K562 (cell line): ENCODE measurements at regions not wholly inside any gene's neighbourhood (a gene's known extent, or its start where the extent isn't known, plus 50 kb on each side); places are given as distances from the start of the nearest gene placed in this dataset.

ENCODE experiments used
- ATAC-seq: fragments of 200-7000 bp; cut with Tn5 transposase; 3 replicates; pipeline ENCODE4 v1.9.1; 2020; ENCODE audit warnings: moderate library complexity
- BruUV-seq: library from RNA; stranded (reverse); fragments of 400-500 nt; replicated peaks from 2 replicates; lab custom pipeline; 2021; lab: Mats Ljungman, UMichigan
- CTCF ChIA-PET: fragments of 300-600 bp; formaldehyde crosslinking; extraction: SDS; loops from one replicate; lab custom pipeline; 2021; ENCODE audit warnings: low intra/inter-chr PET ratio; lab: Yijun Ruan, JAX
- POLR2A ChIA-PET: fragments of 300-600, 350-650 bp; sonication (Branson Sonifier 250); formaldehyde crosslinking; extraction: SDS; loops from one replicate; lab custom pipeline; 2021; ENCODE audit warnings: antibody characterized with exemption, inconsistent platforms; lab: Yijun Ruan, JAX
- DNase-seq, 4 experiments: peaks; one replicate each; pipeline versions ENCODE4 v3.0.0 to v3.0.0-alpha.2; 2011 to 2018; ENCODE audit warnings: low spot score in 3 of 4, mixed read lengths in 3 of 4; ENCODE audit errors: extremely low read depth in 1 of 4
- FAIRE-seq: peaks from 2 replicates; lab custom pipeline; 2011; peaks lifted over from hg19 to GRCh38; lab: Jason Lieb, UNC
- H2AFZ ChIP-seq: 2 replicates; pipeline ENCODE4 v1.6.0; 2011; ENCODE audit warnings: low read depth, low read length, control low read depth, inconsistent platforms
- H3K27ac ChIP-seq: fragments of 200-600 bp; 3 replicates; pipeline ENCODE4 v1.8.0; 2011; ENCODE audit warnings: low read depth, mild to moderate bottlenecking, control low read depth, inconsistent platforms, low read length, moderate library complexity, mixed read lengths; ENCODE audit errors: extremely low read depth
- H3K27me3 ChIP-seq, 2 experiments: fragments of 300-600 bp in 1 of 2; 2 replicates in 1 of 2; 3 replicates in 1 of 2; pipeline versions ENCODE4 v1.6.0 to v1.8.0; 2011; ENCODE audit warnings: inconsistent platforms in 2 of 2, low read length in 2 of 2, mild to moderate bottlenecking in 1 of 2, mixed read lengths in 1 of 2, moderate library complexity in 1 of 2; ENCODE audit not compliant: control insufficient read depth in 2 of 2, insufficient read depth in 2 of 2
- H3K36me3 ChIP-seq: fragments of 300-600 bp; 3 replicates; pipeline ENCODE4 v1.8.0; 2011; ENCODE audit warnings: mild to moderate bottlenecking, low read length, inconsistent platforms; ENCODE audit not compliant: control insufficient read depth, insufficient read depth
- H3K4me1 ChIP-seq, 2 experiments: fragments of 200-600 bp in 1 of 2; replicated peaks in 1 of 2; 2 replicates in 1 of 2; 3 replicates in 1 of 2; pipeline versions ENCODE4 v1.5.1 to v1.8.0; 2011; ENCODE audit warnings: inconsistent platforms in 2 of 2, low read length in 2 of 2, mild to moderate bottlenecking in 1 of 2, mixed read lengths in 1 of 2, moderate library complexity in 1 of 2; ENCODE audit not compliant: control insufficient read depth in 2 of 2, insufficient read depth in 2 of 2
- H3K4me2 ChIP-seq: 2 replicates; pipeline ENCODE4 v1.6.1; 2011; ENCODE audit warnings: low read length, control low read depth, inconsistent platforms, mixed read lengths; ENCODE audit not compliant: insufficient read depth
- H3K4me3 ChIP-seq: fragments of 200-600 bp; sonication (generic), shearing (Covaris generic); 2 replicates; pipeline ENCODE4 v1.5.1; 2016; ENCODE audit warnings: control low read depth, inconsistent platforms
- H3K79me2 ChIP-seq: fragments of 200-600 bp; 3 replicates; pipeline ENCODE4 v1.8.0; 2011; ENCODE audit warnings: low read length, inconsistent platforms; ENCODE audit not compliant: control insufficient read depth, insufficient read depth
- H3K9ac ChIP-seq, 2 experiments: 2 replicates each; pipeline versions ENCODE4 v1.6.0 to v1.6.1; 2011; ENCODE audit warnings: low read depth in 2 of 2, low read length in 2 of 2, control low read depth in 1 of 2, inconsistent platforms in 1 of 2, mild to moderate bottlenecking in 1 of 2, mixed read lengths in 1 of 2; ENCODE audit not compliant: insufficient read depth in 1 of 2
- H3K9me1 ChIP-seq: one replicate; pipeline ENCODE4 v1.6.0; 2011; ENCODE audit warnings: inconsistent platforms, mild to moderate bottlenecking, low read length, moderate library complexity; ENCODE audit not compliant: control insufficient read depth, insufficient read depth
- H3K9me3 ChIP-seq: replicated peaks from 2 replicates; pipeline ENCODE4 v1.5.1; 2011; ENCODE audit warnings: low read depth, low read length, inconsistent platforms; ENCODE audit not compliant: control insufficient read depth, insufficient read depth
- H4K20me1 ChIP-seq: replicated peaks from 2 replicates; pipeline ENCODE4 v1.6.1; 2011; ENCODE audit warnings: low read length, inconsistent platforms, mixed read lengths; ENCODE audit not compliant: control insufficient read depth, insufficient read depth
- ETV6 ChIP-seq, 3 experiments: fragments of 150-350 bp in 1 of 3; sonication (generic) in 1 of 3; formaldehyde crosslinking in 1 of 3; IDR thresholded peaks; 2 replicates each; pipeline versions ENCODE4 v1.6.1 to v1.8.0; 2014 to 2022; ENCODE audit warnings: borderline replicate concordance in 2 of 3, low read depth in 2 of 3, antibody characterized with exemption in 1 of 3, low read length in 1 of 3, mild to moderate bottlenecking in 1 of 3, missing genetic modification reagents in 1 of 3
- HDAC6 ChIP-seq: IDR thresholded peaks from 2 replicates; pipeline ENCODE4 v1.6.1; 2012; ENCODE audit warnings: low read depth, mild to moderate bottlenecking, control low read depth, inconsistent platforms, low read length, moderate library complexity
- KAT7 ChIP-seq: sonication (generic); formaldehyde crosslinking; IDR thresholded peaks from 2 replicates; pipeline ENCODE4 v1.8.0; 2022; ENCODE audit warnings: missing genetic modification reagents, mild to moderate bottlenecking, borderline replicate concordance
- KDM5B ChIP-seq: fragments of 200-600 bp; sonication (generic); IDR thresholded peaks from 2 replicates; pipeline ENCODE4 v1.6.1; 2012; ENCODE audit warnings: low read depth, mild to moderate bottlenecking, moderate library complexity, low read length, control low read depth, inconsistent platforms; ENCODE audit not compliant: insufficient replicate concordance
- LEF1 ChIP-seq: fragments of 450-650 bp; IDR thresholded peaks from 2 replicates; pipeline ENCODE4 v1.6.1; 2016; ENCODE audit warnings: mild to moderate bottlenecking
- MCM5 ChIP-seq: fragments of 450-650 bp; IDR thresholded peaks from 2 replicates; pipeline ENCODE4 v1.6.1; 2016; ENCODE audit warnings: low read depth
- NRF1 ChIP-seq, 2 experiments: fragments of 450-650 bp; IDR thresholded peaks in 1 of 2; conservative IDR thresholded peaks in 1 of 2; 2 replicates each; pipeline ENCODE4 v1.6.1; 2014; ENCODE audit warnings: mild to moderate bottlenecking in 2 of 2
- RBFOX2 ChIP-seq: fragments of 200-400 bp; formaldehyde crosslinking; IDR thresholded peaks from 2 replicates; pipeline ENCODE4 v1.6.1; 2017; ENCODE audit warnings: low read depth, mild to moderate bottlenecking, low read length, moderate library complexity
- SMARCA4 ChIP-seq: fragments of 450-650 bp; IDR thresholded peaks from 2 replicates; pipeline ENCODE4 v1.6.1; 2016
- STAT5B ChIP-seq: fragments of 250-450 bp; sonication (Bioruptor Pico); IDR thresholded peaks from 2 replicates; pipeline ENCODE4 v1.8.0; 2021; ENCODE audit warnings: mild to moderate bottlenecking, inconsistent platforms
- TFAM ChIP-seq: fragments of 250-450 bp; sonication (Bioruptor Pico); conservative IDR thresholded peaks from 2 replicates; pipeline ENCODE4 v1.5.0; 2021; ENCODE audit warnings: mild to moderate bottlenecking, moderate library complexity
- ZFP36 ChIP-seq: fragments of 150-350 bp; IDR thresholded peaks from 2 replicates; pipeline ENCODE4 v1.6.1; 2018; ENCODE audit warnings: low read length, low read depth; ENCODE audit not compliant: partially characterized antibody
- ZFPM2 ChIP-seq: fragments of 250-450 bp; sonication (Bioruptor Pico); IDR thresholded peaks from 2 replicates; pipeline ENCODE4 v1.5.1; 2022; ENCODE audit warnings: mild to moderate bottlenecking
- ZNF143 ChIP-seq: sonication (generic); formaldehyde crosslinking; IDR thresholded peaks from 2 replicates; pipeline ENCODE4 v1.9.0; 2022; ENCODE audit warnings: mild to moderate bottlenecking, missing genetic modification reagents
- ZNF41 ChIP-seq: fragments of 250-450 bp; sonication (Bioruptor Pico); conservative IDR thresholded peaks from 2 replicates; pipeline ENCODE4 v1.4.0; 2020; ENCODE audit warnings: mild to moderate bottlenecking
- WGBS: fragments of 100-300 bp; shearing (Covaris generic); methylation state at CpG from one replicate; pipeline ENCODE4 v1.1.6; 2016; ENCODE audit warnings: low coverage, mixed read lengths; ENCODE audit not compliant: insufficient coverage; ENCODE audit errors: missing lambda C conversion rate; 5-methylcytosine and 5-hydroxymethylcytosine counted together
- in situ Hi-C: fragments of 300-500 bp; cut with MboI; formaldehyde crosslinking; loops from 4 replicates; pipeline ENCODE4 v1.15.0; 2018; ENCODE audit warnings: inconsistent platforms, mixed read lengths
- intact Hi-C: fragments of 100-400 bp; cut with micrococcal nuclease; formaldehyde crosslinking; loops from 2 replicates; pipeline ENCODE4 v1.14.2; 2022
- TF ChIP-seq, protein P1 (sequence below), 2 experiments: fragments of 450-650 bp; IDR thresholded peaks; 2 replicates each; pipeline ENCODE4 v1.6.1; 2016
- TF ChIP-seq, protein P2 (sequence below): sonication (generic); formaldehyde crosslinking; IDR thresholded peaks from 2 replicates; pipeline ENCODE4 v1.8.1; 2023; ENCODE audit warnings: mild to moderate bottlenecking, missing genetic modification reagents

GRCh38 chr2:142422769-142423168, 292.0 kb upstream of the LRP1B start:
- H3K36me3 ChIP-seq, result no peaks in the 10 kb centered on the region
- no peaks in the 10 kb centered on the region for H3K27me3 ChIP-seq
- no peak overlapping the region for H3K27ac ChIP-seq
- no peaks in the 10 kb centered on the region for H3K4me1 ChIP-seq
- ATAC-seq (no peak), FAIRE-seq (no peak), DNase-seq (no peak)
- WGBS, result 0% methylated on average over 2 of the region's 2 CpGs
- H3K4me2 ChIP-seq, result no peak overlapping the region
- POLR2A ChIA-PET, result no interaction called here
- H3K9me3 ChIP-seq, result 0 out of 2 replicates have a peak, but pooled peaks cover 2% of the 10 kb centered on the region
- H4K20me1 ChIP-seq, result no peaks in the 10 kb centered on the region
- no peak overlapping the region for H3K4me3 ChIP-seq
- H3K9me1 ChIP-seq, result no peaks in the 10 kb centered on the region
- no peak overlapping the region for H3K9ac ChIP-seq
- intact Hi-C loops, result no loop called here
- no peaks in the 10 kb centered on the region for H3K79me2 ChIP-seq
- in situ Hi-C loops, result no loop called here
- CTCF ChIA-PET, result no interaction called here
- no TSS peak for BruUV-seq
- no peak overlapping the region for H2AFZ ChIP-seq
- no peak for TF ChIP-seq ZNF41
- TF ChIP-seq HDAC6, result no peak
- no peak for TF ChIP-seq ZNF143
- TF ChIP-seq LEF1, result no peak
- TF ChIP-seq KAT7 (CRISPR knock-in tag), result no peak
- TF ChIP-seq ETV6 (IDR thresholded peaks at IDR 0.05; ENCODE audit: borderline replicate concordance in 1 of 2, low read depth in 2 of 2, low read length in 1 of 2), result no peak
- TF ChIP-seq ETV6 (CRISPR knock-in tag; IDR thresholded peaks at IDR 0.05; ENCODE audit: borderline replicate concordance), result no peak
- TF ChIP-seq KDM5B, result no peak
- TF ChIP-seq ZFP36, result no peak
- TF ChIP-seq, protein P1, sequence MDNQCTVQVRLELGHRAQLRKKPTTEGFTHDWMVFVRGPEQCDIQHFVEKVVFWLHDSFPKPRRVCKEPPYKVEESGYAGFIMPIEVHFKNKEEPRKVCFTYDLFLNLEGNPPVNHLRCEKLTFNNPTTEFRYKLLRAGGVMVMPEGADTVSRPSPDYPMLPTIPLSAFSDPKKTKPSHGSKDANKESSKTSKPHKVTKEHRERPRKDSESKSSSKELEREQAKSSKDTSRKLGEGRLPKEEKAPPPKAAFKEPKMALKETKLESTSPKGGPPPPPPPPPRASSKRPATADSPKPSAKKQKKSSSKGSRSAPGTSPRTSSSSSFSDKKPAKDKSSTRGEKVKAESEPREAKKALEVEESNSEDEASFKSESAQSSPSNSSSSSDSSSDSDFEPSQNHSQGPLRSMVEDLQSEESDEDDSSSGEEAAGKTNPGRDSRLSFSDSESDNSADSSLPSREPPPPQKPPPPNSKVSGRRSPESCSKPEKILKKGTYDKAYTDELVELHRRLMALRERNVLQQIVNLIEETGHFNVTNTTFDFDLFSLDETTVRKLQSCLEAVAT (IDR thresholded peaks at IDR 0.05), result no peak
- no peak for TF ChIP-seq STAT5B (CRISPR knock-in tag)
- no peak for TF ChIP-seq MCM5
- TF ChIP-seq TFAM (CRISPR knock-in tag), result no peak
- TF ChIP-seq, protein P2, sequence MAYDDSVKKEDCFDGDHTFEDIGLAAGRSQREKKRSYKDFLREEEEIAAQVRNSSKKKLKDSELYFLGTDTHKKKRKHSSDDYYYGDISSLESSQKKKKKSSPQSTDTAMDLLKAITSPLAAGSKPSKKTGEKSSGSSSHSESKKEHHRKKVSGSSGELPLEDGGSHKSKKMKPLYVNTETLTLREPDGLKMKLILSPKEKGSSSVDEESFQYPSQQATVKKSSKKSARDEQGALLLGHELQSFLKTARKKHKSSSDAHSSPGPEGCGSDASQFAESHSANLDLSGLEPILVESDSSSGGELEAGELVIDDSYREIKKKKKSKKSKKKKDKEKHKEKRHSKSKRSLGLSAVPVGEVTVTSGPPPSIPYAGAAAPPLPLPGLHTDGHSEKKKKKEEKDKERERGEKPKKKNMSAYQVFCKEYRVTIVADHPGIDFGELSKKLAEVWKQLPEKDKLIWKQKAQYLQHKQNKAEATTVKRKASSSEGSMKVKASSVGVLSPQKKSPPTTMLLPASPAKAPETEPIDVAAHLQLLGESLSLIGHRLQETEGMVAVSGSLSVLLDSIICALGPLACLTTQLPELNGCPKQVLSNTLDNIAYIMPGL, result no peak
- no peak for TF ChIP-seq ZFPM2 (CRISPR knock-in tag)
- no peak for TF ChIP-seq RBFOX2
- no peak for TF ChIP-seq NRF1 (conservative IDR thresholded peaks at IDR 0.05 in 1 of 2, IDR thresholded peaks at IDR 0.05 in 1 of 2)
- TF ChIP-seq SMARCA4, result no peak
